Gastroesophageal sphincter (tissue), 3 donors: ENCODE measurements at regions not wholly inside any gene's neighbourhood (a gene's known extent, or its start where the extent isn't known, plus 50 kb on each side); places are given as distances from the start of the nearest gene placed in this dataset.

ENCODE experiments used
- CTCF ChIP-seq, 4 experiments: fragments of 200-600 bp in 2 of 4; fragments of 450-650 bp in 2 of 4; sonication (generic) in 1 of 4; IDR thresholded peaks; one replicate each; pipeline ENCODE4 v1.5.1; 2017 to 2019; ENCODE audit warnings: antibody characterized with exemption in 4 of 4, mild to moderate bottlenecking in 2 of 4, moderate library complexity in 2 of 4
- EP300 ChIP-seq: sonication (generic); formaldehyde crosslinking; IDR thresholded peaks from one replicate; pipeline ENCODE4 v1.6.1; 2017; ENCODE audit warnings: antibody characterized with exemption, mild to moderate bottlenecking
- POLR2A ChIP-seq, 2 donors: fragments of 450-650 bp; IDR thresholded peaks; one replicate each; pipeline ENCODE4 v1.6.1; 2017; ENCODE audit warnings: antibody characterized with exemption in 2 of 2, mild to moderate bottlenecking in 2 of 2, moderate library complexity in 1 of 2
- POLR2AphosphoS5 ChIP-seq: sonication (generic); formaldehyde crosslinking; IDR thresholded peaks from one replicate; pipeline ENCODE4 v1.6.1; 2017; ENCODE audit warnings: antibody characterized with exemption

- TF ChIP-seq CTCF (IDR thresholded peaks at IDR 0.05) (no peak), POLR2A (IDR thresholded peaks at IDR 0.05) (no peak), POLR2AphosphoS5 (no peak), EP300 (no peak)
Observed at GRCh38 chr7:115300231-115300870, 378.5 kb downstream of the MDFIC start.
